RWPE1 (cell line): ENCODE measurements at regions not wholly inside any gene's neighbourhood (a gene's known extent, or its start where the extent isn't known, plus 50 kb on each side); places are given as distances from the start of the nearest gene placed in this dataset.

Experiments
- CTCF ChIA-PET: fragments of 350-600 bp; sonication (Branson Sonifier 250); formaldehyde crosslinking; extraction: SDS; loops from one replicate; lab custom pipeline; 2021; lab: Yijun Ruan, JAX
- POLR2A ChIA-PET: fragments of 400-600 bp; formaldehyde crosslinking; extraction: SDS; loops from one replicate; lab custom pipeline; 2020; ENCODE audit warnings: antibody characterized with exemption; ENCODE audit not compliant: low non-redundant PET; lab: Yijun Ruan, JAX
- DNase-seq: peaks from one replicate; pipeline ENCODE4 v3.0.0; 2012; ENCODE audit warnings: low spot score
- H3K27ac ChIP-seq: fragments of 450-650 bp; 2 replicates; pipeline ENCODE4 v1.5.1; 2017
- CTCF ChIP-seq: fragments of 450-650 bp; conservative IDR thresholded peaks from 2 replicates; pipeline ENCODE4 v1.5.1; 2017; ENCODE audit warnings: low read depth, mild to moderate bottlenecking

DNA sequence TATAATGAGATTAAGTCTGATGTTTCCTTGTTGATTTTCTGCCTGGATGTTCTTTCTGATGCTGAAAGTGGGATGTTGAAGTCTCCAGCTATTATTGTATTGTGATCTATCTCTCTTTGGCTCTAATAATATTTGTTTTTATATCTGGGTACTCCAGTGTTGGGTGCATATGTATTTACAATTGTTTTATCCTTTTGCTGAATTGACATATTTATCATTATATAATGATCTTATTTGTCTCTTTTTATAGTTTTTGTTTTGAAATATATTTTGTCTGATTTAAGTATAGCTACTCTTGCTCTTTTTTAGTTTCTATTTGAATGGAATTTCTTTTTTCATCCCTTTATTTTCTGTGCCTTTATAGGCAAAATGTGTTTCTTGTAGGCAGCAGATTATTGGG, 522.2 kb upstream of the NEGR1 start:
- no peak for TF ChIP-seq CTCF
- no peak overlapping the region for H3K27ac ChIP-seq
- ChIA-PET CTCF (no interaction called here), POLR2A (no interaction called here)
- DNase-seq, result no peak

DNA sequence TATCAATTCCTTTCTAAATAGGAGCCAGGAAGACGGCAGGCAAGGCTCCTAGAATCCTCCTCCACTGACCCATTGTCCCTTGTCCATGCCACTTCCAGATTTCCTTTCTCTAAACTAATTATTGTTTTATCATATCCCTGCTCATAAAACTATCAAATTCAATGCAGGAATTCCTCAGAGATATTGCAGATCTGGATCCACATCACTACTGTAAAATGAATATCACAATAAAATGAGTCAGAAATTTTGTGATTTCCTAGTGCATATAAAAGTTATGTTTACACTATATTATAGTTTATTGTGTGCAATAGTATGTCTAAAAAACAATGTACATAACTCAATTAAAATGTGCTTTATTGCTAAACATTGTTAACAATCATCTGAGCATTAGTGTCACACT, 498.7 kb upstream of the NEGR1 start:
- POLR2A ChIA-PET, result no interaction called here
- CTCF ChIA-PET, result no interaction called here
- DNase-seq, result no peak
- no peak for TF ChIP-seq CTCF
- no peak overlapping the region for H3K27ac ChIP-seq

GRCh38 chr1:72780212-72780611, 497.9 kb upstream of the NEGR1 start:
- ChIA-PET CTCF (no interaction called here), POLR2A (no interaction called here)
- H3K27ac ChIP-seq, result no peak overlapping the region
- no peak for DNase-seq
- no peak for TF ChIP-seq CTCF

DNA sequence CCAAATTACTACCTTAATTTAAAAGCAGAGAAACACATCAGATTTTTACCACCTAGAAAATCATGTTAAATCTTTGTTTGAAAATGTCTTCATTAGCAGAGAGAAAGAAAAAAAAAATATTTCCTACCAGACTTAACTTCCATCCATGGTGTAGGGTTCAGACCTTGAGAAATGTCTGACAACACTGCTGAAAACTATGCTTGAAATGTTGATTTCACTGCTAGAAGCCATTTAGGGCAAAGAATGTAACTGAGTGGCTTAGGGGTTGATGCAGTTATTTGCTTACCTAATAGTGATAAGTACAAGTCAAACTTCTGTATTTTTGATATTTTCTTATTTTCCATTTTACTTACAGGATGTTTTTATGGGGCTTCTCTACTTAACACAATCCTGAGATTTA, 495.6 kb upstream of the NEGR1 start:
- ChIA-PET POLR2A (no interaction called here), CTCF (interaction anchor here (0.6 kb wide), 1 partner anchor 213 kb away, joined by 4 read pairs; no protein-coding TSS in a partner anchor)
- DNase-seq, result no peak
- no peak overlapping the region for H3K27ac ChIP-seq
- no peak for TF ChIP-seq CTCF

- CTCF ChIA-PET, result no interaction called here
- TF ChIP-seq CTCF, result no peak
- POLR2A ChIA-PET, result no interaction called here
- DNase-seq, result no peak
- no peak overlapping the region for H3K27ac ChIP-seq
These were observed 481.1 kb upstream of the NEGR1 start for GRCh38 chr1:72763481-72763880.

- ChIA-PET POLR2A (no interaction called here), CTCF (no interaction called here)
- H3K27ac ChIP-seq, result no peak overlapping the region
- no peak for DNase-seq
- no peak for TF ChIP-seq CTCF
These were observed 477.1 kb upstream of the NEGR1 start for GRCh38 chr1:72759486-72759885.

DNA sequence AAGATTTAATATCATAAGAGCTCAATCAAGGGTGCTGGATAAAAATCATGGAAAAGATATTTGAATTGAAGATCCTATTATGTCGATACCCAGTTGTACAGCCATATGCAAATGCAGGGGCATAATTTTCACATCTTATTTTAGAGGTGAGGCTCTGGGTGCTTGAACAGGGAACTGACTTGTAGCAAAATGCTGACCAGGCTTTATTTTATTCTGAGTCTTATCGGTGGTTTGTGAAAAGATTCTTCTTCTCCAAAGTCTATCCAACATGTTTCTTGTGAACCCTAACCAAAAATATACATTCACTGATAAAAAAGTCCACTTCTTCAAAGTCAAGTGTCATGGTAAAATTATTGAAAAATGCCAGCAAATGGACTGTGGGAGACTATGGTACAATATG, 475.5 kb upstream of the NEGR1 start:
- CTCF ChIA-PET, result no interaction called here
- no peak overlapping the region for H3K27ac ChIP-seq
- DNase-seq, result no peak
- POLR2A ChIA-PET, result no interaction called here
- no peak for TF ChIP-seq CTCF
